ENCODE measurements at regions not wholly inside any gene's neighbourhood (a gene's known extent, or its start where the extent isn't known, plus 50 kb on each side); places are given as distances from the start of the nearest gene placed in this dataset.
"Not testable (repeated sequence)": the region's sequence is repeated elsewhere in the genome, so short reads cannot be mapped to it uniquely, and the experiment has no call there.

- peak; percentile 44 for DNase-seq
Measured at GRCh38 chr15:87722941-87723691, 533.4 kb downstream of the NTRK3 start.

GRCh38 chr15:87720235-87720634 lies 536.3 kb downstream of the NTRK3 start:
- DNase-seq: no peak

GRCh38 chr15:87716422-87716821 lies 540.1 kb downstream of the NTRK3 start:
- DNase-seq: no peak

GRCh38 chr15:87715252-87715651 lies 541.3 kb downstream of the NTRK3 start:
- no peak for DNase-seq

- no peak for DNase-seq
Measured at GRCh38 chr15:87713475-87713879, 543.1 kb downstream of the NTRK3 start.

- no peak for DNase-seq
Measured at GRCh38 chr15:87712211-87712610, 544.3 kb downstream of the NTRK3 start.

- DNase-seq: no peak
Measured at GRCh38 chr15:87711026-87711425, 545.5 kb downstream of the NTRK3 start.

GRCh38 chr15:87710406-87710805 lies 546.1 kb downstream of the NTRK3 start:
- peak; percentile 84 for DNase-seq

- DNase-seq: no peak
Measured at GRCh38 chr15:87707566-87708130, 548.9 kb downstream of the NTRK3 start.

- DNase-seq: no peak
Measured at GRCh38 chr15:87707071-87707470, 549.5 kb downstream of the NTRK3 start.

- no peak for DNase-seq
Measured at GRCh38 chr15:87706001-87706400, 550.5 kb downstream of the NTRK3 start.

GRCh38 chr15:87704276-87704675 lies 552.3 kb downstream of the NTRK3 start:
- no peak for DNase-seq

GRCh38 chr15:87703327-87704111 lies 553.0 kb downstream of the NTRK3 start:
- no peak for DNase-seq

DNA sequence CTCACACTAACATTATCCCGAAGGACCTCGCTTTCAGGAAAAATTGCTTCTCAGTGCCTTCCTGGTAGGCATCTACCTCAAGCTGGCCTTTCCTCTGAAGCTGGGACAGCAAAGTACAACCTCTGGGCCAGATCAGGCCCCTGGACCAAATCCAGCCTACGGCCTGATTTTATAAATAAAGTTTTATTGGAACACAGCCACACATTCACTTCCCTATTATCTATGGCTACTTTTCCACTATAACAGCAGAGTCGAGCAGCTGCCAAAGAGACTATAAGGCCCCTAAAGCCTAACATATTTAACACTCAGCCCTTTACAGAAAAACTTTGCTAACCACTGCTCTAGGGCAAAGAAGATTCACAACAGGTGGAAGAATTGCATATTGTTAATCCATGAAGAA lies 554.3 kb downstream of the NTRK3 start:
- no peak for DNase-seq

- not testable (repeated sequence) for DNase-seq
Measured at GRCh38 chr15:87698467-87698866, 558.1 kb downstream of the NTRK3 start.

DNA sequence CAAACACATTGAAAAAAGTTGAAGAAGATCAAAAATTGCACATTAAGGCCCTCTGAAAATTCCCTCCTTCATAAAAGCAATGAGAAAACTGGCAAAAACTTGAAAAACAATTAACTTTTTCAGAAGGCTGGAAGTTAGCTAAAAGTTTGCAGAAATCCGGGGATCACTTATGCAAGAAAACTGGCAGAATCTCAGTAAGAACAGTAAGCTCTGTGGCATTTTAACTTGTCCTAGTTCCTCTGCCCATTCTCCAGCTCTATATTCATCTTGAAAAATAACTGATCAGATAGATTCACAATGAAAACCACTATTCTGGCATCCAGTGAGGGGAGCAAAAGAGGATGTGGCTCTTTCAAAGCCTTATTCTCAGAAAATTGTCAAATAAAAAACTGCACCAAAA lies 566.8 kb downstream of the NTRK3 start:
- DNase-seq: no peak

- no peak for DNase-seq
Measured at GRCh38 chr15:87687523-87687870, 569.0 kb downstream of the NTRK3 start.

- DNase-seq: no peak
Measured at GRCh38 chr15:87686841-87687522, 569.6 kb downstream of the NTRK3 start.

DNA sequence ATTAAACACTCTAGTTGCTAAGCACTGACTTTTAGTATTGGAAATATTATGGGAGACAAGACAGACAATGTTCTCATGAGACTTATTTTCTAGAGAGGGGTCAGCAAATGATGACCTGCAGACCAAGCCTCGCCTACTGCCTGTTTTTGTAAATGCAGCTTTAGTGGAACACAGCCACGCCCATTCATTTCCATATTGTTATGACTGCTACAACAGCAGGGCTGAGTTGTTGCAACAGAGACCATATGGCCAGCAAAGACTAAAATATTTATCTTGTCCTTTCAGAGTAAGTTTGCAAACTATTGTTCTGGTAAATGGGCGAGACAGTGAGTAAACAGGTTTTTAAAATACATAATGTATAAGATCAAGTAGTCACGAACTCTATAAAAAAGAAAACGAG lies 570.2 kb downstream of the NTRK3 start:
- DNase-seq: no peak

DNA sequence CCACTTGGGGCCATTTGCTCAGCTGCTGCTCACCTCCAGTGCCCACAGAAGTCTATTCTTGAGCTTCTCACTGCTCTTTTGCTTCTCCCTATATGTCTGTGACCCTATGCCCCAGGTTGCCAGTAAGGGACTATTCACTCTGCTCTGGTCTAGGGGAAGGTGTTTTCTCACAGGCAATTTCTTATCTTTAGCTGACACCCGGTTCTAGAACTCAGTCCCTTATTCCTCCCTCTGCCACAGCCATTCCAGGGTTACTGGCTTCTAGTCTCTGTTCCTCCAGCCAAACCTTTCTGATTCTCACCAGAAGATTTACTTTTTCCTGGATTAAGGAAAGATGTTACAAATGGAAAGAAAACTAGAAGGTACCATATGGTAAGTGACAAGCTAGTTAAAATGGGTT lies 574.0 kb downstream of the NTRK3 start:
- no peak for DNase-seq

DNA sequence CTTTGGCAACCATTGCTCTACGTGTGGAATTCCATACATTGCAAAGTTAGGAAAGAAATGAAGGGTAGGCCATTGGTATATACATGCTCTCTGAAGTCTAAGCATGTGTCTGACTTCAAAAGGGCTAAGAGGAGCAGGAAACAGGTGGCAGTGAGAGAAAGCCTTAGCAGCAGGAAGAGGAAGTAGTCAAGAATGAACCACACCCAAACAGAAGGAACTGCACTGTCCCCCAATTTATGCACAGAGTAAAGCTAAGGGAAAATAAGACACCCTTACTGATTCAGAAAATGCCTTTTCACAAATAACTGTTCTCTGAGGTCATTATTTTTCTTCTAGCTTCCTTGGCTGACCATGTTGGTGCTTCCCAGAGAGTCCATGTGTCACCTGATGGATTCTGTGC lies 575.4 kb downstream of the NTRK3 start:
- DNase-seq: no peak

DNA sequence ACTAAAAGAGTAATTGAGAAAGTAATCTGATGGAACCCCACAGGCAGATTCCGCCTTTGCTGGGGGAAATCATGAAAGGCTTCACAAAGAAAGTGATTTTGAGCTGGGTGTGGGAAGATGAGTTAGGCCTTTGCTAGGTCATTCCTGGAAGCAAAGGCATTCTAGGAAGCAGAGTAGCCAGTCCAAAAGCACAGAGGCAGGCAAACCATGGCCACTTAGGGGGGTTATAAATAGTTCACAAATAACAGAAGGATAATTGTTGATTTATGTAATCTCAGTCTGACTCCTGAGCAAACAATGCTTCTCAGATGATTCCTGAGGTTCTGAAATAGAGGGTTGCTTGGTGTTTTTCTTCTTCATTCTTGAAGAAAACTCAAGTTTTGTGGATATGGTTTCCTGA lies 576.3 kb downstream of the NTRK3 start:
- no peak for DNase-seq

GRCh38 chr15:87675271-87675670 lies 581.3 kb downstream of the NTRK3 start:
- DNase-seq: no peak
